ENCODE measurements at regions not wholly inside any gene's neighbourhood (a gene's known extent, or its start where the extent isn't known, plus 50 kb on each side); places are given as distances from the start of the nearest gene placed in this dataset.

DNA sequence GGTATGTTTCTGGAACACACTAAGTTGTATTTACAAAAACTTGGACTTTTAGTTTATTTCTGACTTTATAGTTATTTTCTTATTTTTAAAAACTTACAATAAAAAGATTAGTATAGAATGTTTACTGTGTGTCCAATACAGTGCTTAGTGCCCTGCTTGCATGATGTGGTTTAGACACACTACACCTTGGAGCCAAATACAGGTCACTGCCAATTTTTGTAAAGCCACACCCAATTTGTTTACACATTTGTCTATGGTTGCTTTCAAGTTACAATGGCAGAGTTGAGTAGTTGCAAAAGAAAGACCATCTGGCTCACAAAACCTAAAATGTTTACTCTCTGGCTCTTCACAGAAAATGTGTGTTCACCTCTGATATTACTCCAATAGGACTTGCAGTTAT lies 807.1 kb downstream of the KCNJ2 start:
- no peak for TF ChIP-seq CTCF (IDR thresholded peaks at IDR 0.05; ENCODE audit: insufficient read depth, low read length, poor library complexity, severe bottlenecking)
- no peak for TF ChIP-seq EZH2phosphoT487 (conservative IDR thresholded peaks at IDR 0.05; ENCODE audit: low read length)
